Bone marrow (tissue), 2 donors: ENCODE measurements at regions not wholly inside any gene's neighbourhood (a gene's known extent, or its start where the extent isn't known, plus 50 kb on each side); places are given as distances from the start of the nearest gene placed in this dataset.

Experiments used
- DNase-seq, 2 donors: peaks; one replicate each; lab custom pipeline; 2025; lab: John Stamatoyannopoulos, UW

DNA sequence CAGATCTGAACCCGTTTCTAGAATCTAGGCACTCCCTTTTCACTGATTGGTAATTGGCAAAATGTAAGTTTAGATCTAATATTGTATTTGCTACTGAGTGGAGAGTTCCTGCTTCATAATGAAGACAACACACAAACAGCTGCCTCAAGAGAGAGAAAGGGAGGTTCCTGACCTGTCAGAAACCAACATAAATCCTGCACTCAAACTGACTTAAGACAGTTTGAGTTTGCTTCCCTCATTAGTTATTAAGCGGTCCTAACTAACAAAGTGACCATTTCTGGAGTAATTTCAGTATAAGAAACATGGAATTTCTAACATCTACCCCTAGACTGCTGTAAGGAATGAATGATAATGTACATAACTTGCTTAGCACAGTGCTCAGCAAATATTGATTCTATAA, 191.2 kb downstream of the METTL4 start:
- no peak for DNase-seq

DNA sequence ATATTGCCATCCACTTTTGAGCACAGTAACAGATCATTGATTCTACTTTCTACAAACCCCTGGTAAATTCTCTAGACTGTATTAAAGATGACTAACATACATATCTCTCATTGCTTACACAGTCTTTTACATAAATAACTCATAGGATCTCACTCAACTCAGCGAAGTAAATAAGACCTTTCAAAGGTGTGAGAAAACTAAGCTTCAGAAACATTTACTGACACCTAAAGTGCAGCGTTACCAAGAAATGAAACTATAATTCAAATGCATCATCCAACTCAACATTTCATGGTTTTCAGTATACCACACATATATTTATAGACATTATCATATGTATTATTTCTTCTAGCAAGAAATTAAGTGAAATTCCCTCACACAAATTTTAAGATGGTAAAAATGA, 189.8 kb downstream of the METTL4 start:
- DNase-seq = no peak

DNA sequence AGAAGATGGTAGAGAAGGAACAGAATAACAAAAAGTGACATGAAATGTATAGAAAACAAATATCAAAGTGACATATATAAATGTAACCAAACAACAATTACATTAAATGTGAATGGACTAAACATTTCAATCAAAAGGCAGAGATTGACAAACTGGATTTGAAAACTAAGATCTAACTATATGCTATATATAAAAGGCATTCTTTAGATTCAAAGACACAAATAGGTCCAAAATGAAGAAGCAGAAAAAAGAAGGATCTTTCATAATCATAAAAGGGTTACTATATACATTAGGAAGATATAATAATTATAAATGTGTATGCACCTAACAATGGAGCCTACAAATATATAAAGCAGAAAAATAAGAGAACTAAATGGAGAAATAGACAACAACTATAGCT, 183.7 kb downstream of the METTL4 start:
- DNase-seq = no peak

DNA sequence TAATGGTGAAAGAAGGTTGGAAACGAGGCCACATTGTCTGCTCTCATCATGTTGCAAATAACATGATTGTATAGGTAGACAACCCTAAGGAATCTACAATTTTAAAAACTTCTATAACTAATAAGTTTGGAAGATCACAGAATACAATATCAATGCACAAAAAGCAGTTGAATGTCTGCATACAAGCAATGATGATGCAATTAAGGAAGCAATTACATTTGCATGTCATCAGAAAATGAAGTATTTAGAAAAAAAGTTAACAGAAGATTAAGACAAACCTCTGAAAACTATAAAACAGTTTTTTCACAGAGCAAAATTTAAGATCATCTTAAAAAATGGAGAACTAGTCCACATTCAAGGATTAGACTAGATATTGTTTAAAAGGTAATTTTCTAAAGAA, 181.1 kb downstream of the METTL4 start:
- DNase-seq = no peak

DNA sequence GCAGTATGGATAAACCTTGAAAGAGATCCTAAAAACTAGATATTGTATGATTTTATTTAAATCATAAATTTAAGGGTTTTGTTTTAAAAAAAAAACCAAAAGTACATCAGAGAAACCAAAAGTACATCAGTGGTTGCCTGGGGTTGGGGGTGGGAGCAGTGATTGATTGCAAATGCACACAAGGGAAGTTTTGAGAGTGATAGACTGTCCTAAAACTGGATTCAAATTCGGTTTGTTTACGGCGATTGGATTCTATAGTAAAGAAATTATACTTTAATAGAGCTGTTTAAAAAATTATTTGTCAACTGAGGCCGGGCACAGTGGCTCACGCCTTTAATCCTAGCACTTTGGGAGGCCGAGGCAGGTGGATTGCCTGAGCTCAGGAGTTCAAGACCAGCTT, 179.8 kb downstream of the METTL4 start:
- no peak for DNase-seq

DNA sequence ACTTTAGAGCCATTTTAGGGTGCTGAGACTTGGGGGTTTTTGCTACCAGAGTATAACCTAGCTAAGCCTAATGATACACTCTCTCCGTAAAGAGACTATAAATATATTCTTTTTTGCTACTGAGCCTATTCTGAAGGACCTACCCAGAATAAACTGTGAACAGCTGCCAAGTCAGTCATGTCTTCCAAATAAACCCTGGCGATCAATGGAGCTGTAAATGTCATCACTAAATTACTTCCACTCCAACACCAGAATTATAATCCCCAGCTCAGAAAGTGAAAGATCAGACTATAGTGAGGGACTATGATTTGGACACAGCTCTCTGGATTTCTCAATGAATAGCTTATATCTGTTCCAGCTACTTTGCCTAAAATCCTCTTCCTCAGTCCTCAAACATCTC, 178.9 kb downstream of the METTL4 start:
- no peak for DNase-seq

DNA sequence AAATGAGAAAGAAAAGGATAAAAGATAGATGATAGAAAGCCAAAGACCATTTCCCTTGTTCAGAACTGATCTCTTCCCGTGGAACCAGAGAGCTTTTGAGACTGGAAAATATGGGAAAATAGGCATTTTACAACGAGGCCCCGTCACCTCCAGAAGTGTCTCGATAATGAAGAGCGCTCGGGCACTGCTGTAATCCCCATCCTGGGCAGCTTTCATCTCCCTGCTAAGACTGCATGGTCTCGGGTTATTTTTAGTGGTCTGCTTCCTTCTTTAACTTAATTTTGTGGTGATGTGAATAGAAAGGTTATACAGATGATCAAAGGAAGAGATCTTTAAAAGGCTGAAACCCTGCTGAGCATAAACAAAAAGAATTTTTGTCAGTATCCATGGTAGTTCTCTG, 176.6 kb downstream of the METTL4 start:
- no peak for DNase-seq

DNA sequence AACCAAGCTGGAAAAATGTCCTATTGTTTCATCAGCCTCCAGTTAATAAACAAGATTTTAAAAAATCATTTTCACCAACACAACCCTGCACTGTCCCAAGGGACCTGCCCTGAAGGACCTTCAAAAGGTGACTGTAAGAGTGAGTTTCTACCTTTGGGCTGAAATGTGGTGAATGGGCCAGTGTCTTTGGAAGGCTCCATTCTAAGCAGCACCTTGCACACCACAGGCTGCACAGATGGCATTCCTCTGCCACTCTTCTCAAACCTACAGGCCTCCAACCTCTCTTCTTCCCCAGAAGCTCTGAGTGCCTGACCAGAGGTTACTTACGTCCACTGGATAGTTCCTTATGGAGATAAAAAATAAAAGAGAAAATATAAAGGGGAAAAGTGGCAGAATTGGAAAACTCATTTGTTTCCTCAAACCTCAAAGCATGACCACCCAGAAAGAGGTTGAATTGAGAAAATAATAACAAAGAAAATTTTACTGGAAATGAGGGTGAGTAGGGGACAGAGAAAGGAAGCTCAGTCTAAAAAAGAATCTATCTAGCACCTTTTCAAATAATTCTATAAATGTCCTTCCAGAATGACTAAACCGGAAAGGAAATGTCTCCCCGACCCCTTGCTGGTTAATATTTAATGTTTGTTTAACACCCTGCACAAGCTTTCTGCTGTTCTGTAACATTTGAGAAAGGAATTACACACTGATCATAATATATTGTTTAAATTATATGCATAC, 175.7 kb downstream of the METTL4 start:
- no peak for DNase-seq

DNA sequence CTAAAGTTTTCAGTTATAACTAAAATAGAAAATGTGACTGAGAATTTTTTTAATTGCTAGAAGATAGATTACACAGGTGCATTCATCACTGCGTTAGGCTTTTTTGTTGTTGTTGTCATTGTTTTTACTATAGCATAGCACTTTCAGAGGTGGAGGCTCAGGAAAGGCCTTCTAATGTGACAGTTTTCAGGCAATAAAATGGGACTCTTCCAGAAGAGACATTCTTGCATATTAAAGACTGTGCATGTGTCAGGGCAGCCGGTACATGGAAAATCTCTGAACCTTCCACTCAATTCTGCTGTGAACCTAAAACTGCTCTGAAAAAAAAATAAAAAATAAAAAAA, 175.2 kb downstream of the METTL4 start:
- DNase-seq = no peak

DNA sequence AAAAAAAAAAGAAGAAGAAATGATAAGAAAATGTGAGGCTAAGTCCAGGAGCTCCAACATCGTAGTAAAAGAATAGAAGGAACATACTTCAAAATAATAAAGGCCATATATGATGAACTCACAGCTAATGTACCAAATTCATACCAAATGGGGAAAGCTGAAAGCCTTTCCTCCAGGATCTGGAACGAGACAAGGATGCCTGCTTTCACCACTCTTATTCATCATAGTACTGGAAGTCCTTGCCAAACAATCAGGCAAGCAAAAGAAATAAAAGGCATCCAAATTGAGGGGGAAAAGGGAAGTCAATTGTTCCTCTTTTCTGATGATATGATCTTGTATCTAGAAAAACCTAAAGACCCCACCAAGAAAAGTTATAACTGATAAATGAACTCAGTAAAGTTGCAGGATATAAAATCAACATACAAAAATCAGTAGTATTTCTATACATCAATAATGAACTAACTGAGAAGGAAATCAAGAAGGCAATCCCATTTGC, 170.6 kb downstream of the METTL4 start:
- no peak for DNase-seq

DNA sequence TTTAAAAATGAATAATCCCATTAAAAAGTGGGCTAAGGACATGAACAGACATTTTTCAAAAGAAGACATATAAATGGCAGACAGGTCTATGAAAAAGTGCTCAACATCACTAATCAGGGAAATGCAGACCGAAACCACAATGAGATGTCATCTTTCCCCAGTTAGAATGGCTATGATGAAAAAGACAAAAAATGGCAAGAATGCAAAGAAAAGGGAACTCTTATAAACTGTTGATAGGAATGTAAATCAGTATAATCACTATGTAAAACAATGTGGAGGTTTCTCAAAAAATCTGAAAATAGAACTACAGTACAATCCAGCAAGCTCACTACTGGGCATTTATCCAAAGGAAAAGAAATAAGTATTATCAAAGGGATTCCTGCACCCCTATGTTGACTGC, 169.2 kb downstream of the METTL4 start:
- no peak for DNase-seq

DNA sequence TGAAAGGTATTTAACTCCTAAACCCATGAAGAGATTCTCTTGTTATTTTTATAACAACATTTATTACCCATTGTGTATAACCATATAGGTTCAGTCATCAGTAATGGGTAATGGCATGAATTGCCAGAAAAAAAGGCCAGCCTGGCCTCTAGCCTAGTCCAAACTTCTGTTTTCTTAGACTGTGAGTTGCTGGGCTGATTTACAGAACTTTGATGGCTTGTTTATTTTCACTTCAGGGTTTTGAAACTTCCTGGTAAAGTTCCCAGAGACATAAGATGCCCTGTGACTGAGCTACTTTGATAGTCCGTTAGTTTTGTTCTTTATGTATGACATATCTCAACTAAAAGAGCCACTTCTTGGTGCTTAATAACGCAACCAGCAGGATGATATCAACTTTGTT, 164.8 kb downstream of the METTL4 start:
- DNase-seq = no peak

DNA sequence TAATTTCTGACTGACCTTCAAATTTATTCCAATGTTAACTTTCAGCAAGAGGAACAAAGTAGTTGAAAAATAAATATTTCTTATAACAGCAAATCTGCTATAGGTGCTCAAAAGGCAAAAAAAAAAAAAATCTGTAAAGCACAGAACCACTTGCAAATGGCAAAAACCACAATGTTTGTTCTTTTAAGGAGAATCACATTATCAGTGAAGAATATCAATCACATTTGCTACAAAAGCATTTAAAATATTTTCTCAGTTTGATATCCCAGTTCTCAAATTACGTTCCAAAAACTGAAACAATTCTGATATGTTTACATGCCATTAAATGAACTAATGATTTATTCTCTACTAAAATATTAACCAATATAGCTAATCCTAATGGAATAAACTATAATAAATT, 163.3 kb downstream of the METTL4 start:
- DNase-seq = no peak

DNA sequence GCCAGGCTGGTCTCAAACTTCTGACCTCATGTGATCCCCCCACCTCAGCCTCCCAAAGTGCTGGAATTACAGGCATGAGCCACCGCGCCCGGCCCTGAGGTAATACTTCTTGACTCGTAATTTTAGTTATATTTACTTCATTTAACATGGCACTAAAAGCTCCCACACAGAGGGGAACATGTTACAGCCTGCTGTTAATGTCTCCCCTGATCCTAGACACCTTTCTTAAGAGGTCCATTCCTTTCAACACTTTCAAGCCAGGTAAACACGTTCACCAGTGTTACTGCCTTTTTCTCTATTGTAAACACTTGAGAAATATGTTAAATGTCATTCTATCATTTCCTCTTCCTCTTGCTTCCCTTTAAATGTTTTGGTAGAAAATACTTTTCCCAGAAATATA, 161.4 kb downstream of the METTL4 start:
- no peak for DNase-seq

DNA sequence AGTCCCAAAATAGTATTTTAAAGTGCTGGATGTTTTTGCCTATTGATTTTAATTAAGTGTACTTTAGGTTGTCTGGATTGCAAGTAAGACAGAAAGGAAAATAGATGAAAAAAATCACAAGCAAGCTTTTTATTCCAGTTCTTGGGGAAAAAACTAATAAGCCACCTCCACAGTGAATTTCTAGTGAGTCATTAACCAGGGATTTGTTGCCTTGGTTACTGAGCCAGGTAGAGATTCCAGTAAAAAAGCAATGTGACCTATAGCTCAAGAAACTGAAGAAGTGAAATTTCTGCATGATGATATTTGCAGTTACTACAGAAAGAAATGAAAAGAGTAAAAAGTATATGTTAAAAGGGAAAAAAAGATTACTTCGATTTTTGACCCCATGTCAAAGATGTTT, 160.6 kb downstream of the METTL4 start:
- DNase-seq = no peak

DNA sequence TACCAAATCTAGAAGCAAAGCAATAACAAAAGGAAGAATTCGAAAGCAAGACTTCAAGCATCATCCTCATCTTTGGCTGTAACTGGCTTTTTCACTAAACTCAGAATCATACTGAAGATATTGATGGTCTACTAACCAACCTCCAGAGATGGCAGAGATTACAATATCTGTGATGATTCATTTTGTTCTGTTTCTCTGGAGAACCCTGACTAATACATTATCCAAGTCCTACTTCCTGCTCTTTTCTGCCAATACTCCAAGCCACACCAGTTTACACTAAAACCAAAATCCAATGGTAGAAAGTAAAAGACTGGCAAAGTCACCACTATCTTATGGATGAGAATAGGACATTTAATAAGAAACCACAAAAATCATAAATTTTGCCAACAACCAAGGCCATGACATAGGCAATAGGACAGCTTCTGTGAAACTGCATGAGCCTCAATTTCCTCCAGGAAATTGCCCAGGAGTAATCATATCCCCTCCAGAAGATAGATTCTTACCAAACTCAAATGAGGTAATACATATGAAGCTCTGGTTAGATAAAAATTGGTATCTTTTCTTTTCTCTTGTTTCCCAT, 159.8 kb downstream of the METTL4 start:
- no peak for DNase-seq

DNA sequence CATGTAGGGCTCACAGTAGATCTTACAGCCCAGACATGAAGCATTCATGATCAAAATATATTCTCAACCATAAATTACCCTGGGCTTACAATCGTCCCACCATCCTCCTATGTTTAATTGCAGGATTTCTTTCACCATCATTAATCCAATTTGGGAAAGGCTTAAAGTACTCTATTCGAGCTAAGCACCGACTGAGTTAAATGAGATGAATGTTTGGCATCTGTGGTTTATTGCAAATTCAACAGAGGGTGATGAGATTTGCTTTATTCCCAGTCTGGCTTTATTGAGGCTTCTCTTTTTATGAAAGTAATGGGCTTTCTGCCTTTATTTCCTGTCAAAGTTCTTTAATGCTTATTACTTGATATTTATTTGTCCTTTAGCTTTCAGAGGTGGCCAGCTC, 159.0 kb downstream of the METTL4 start:
- DNase-seq = no peak

DNA sequence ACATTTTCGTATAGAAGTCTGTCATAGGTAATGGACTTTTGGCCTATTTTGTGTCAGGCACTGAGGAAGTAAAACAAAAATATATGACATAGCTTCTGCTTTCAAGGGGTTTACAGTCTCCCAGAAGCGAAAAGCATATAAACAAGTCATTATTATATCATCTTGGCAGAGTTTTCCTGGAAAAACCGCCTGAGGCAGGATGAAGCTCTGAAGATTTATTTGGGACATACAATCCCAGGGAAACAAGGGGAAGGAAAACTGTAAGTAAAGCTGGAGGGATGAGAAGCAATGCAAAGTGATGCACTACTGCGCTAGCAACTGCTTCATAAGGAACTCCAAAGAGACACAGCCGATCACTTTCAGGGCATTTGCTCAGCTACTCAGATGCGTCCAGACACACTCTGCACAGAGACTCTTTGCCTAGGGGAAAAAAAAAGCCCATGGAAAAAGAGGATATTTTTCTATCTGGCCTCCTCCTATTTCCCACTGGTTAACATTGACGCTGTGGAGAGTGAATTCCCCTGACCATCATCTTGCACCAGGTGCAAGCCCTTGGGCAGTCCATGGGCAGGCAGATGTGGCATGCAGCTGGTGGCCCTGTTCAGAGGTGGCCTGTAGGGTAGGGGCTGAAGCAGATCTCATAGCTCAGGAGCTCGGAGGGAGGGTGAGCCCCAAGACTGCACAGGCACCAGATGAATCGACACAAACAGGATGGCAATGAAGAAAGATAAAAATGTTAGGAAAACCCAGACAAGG, 158.1 kb downstream of the METTL4 start:
- DNase-seq = no peak

DNA sequence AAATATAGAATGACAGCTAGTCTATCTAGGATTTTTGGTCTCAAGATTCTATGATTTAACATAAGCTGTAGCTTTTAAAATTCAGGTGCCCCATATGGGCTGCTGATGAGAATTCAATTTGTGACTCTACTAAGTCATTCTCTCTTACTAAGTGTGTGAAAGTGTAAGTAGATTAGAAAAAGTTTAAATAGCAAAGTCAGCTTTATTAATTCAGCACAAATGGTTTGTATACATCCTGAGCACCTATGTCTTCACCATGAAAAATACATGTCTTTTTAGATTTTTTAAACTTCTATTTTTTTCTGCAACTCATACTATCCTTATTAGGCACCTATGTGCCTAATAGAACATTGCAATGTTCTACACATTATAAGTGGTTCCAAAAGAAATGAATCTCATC, 157.1 kb downstream of the METTL4 start:
- no peak for DNase-seq

DNA sequence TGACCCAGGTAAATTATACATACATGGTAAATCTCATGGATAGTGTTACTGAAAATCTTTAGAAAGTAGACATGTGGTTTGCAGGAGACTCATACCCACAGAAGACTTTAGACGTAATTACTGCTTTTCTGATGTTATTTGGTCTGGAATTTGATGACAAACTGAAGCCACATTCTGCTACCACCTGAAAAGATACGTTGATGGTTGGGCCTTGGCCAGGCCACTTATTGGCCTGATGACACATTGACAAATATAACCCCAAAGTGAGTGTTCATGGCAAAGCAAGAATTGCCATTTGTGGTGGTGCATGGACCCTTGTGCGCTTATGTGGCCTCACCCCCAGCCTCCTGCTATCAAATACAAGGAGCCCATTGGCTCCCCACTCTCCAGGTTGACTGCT, 155.6 kb downstream of the METTL4 start:
- no peak for DNase-seq

DNA sequence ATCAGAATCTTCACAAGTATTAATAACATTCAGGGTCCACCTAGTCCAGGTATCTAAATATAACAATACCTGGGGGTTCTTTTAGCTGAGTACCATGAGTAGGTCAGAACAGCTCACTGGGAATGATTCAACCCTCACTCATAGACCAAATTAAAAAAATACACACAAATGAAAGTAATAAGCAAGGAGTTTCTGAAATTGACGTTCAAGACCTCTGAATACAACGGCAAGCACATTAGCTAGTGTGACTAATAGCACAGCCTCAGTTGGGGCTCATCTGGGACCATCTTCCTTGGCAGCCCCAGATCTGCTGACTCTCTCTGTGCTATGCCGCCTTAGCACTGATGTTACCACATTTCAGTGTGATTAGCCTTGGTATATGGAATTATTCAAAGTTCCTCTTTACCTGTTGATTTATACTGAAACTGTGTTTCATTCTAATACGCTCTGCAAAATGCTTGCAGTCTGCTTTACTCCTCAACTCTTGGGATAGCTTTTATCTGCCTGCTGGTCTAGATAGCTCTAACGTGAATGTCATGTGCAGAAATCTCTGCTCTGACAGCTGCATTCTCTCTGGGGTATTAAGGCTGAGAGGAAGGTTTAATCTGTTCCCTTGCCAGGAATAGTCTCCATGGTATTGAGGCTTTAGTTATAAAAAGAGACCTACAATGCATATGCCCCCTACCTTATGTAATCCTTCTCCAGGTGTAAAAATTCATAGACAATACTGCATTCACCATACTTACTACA, 153.3 kb downstream of the METTL4 start:
- no peak for DNase-seq

DNA sequence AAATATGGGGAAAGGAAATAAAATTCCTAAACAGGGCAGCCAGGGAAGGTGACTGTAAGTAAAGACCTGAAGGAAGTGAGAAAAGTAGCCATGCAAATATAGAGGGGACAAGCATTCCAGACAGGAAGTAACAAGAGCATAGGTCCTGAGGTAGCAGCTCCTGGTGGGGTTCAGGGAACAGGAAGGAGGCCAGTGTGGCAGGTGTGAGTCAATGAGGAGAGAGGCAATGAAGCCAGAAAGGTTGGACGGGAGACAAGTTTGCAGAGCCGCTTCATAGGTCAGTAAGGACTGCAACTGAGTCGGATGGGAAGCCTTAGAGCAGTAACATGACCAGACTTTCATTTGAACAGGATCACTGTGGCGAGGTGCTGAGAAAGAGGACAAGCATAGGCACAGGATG, 150.9 kb downstream of the METTL4 start:
- DNase-seq = no peak

DNA sequence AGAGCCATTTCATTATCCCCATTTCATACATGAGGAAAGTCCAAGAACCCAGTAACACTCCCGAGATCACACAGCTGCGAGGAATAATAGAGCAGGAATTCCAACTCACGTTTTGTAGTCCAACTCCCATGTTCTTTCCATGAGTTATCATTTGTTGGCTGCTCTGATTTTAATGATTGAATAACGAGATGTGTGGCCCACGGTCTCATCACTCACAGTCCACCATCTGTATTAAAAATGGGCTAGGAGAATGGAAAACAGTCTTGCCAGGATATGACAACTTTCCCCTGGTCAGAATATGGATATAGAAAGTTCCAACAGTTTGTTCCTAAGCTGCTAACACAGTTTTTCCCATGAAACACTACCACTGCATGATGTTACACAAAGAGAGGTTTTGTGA, 147.5 kb downstream of the METTL4 start:
- no peak for DNase-seq
